H9 (cell line): ENCODE measurements at regions not wholly inside any gene's neighbourhood (a gene's known extent, or its start where the extent isn't known, plus 50 kb on each side); places are given as distances from the start of the nearest gene placed in this dataset.

Experiments
- DNase-seq: peaks from one replicate; pipeline ENCODE4 v3.0.0-alpha.2; 2017
- H2AFZ ChIP-seq: one replicate; pipeline ENCODE4 v1.6.1; 2013; ENCODE audit warnings: mild to moderate bottlenecking, low read length, control low read depth, moderate library complexity
- H2AK5ac ChIP-seq: 2 replicates; pipeline ENCODE4 v1.6.1; 2013; ENCODE audit warnings: low read length, control low read depth, mixed read lengths; ENCODE audit not compliant: insufficient read length
- H2BK120ac ChIP-seq: one replicate; pipeline ENCODE4 v1.6.1; 2013; ENCODE audit warnings: low read depth, mild to moderate bottlenecking, low read length, control low read depth, inconsistent platforms; ENCODE audit not compliant: poor library complexity, severe bottlenecking
- H2BK12ac ChIP-seq: 2 replicates; pipeline ENCODE4 v1.6.1; 2013; ENCODE audit warnings: low read length, control low read depth, mixed read lengths, low read depth; ENCODE audit not compliant: insufficient read length
- H2BK15ac ChIP-seq: 2 replicates; pipeline ENCODE4 v1.6.1; 2013; ENCODE audit warnings: low read depth, low read length, control low read depth
- H2BK20ac ChIP-seq: one replicate; pipeline ENCODE4 v1.6.1; 2013; ENCODE audit warnings: low read depth, mild to moderate bottlenecking, low read length, control low read depth, inconsistent platforms; ENCODE audit not compliant: poor library complexity, severe bottlenecking
- H2BK5ac ChIP-seq: 2 replicates; pipeline ENCODE4 v1.6.1; 2013; ENCODE audit warnings: low read length, control low read depth, mixed read lengths; ENCODE audit not compliant: insufficient read length
- H3K14ac ChIP-seq: 2 replicates; pipeline ENCODE4 v1.6.1; 2013; ENCODE audit warnings: low read length, control low read depth; ENCODE audit not compliant: insufficient read depth
- H3K18ac ChIP-seq: 2 replicates; pipeline ENCODE4 v1.6.1; 2013; ENCODE audit warnings: low read depth, mild to moderate bottlenecking, mixed read lengths, low read length, control low read depth; ENCODE audit not compliant: insufficient read length
- H3K23ac ChIP-seq: 2 replicates; pipeline ENCODE4 v1.6.1; 2013; ENCODE audit warnings: low read length, control low read depth, mixed read lengths, low read depth; ENCODE audit not compliant: insufficient read length
- H3K23me2 ChIP-seq: 2 replicates; pipeline ENCODE4 v1.6.1; 2013; ENCODE audit warnings: low read depth, mild to moderate bottlenecking, mixed read lengths, low read length, control low read depth; ENCODE audit not compliant: insufficient read length, poor library complexity, severe bottlenecking
- H3K27ac ChIP-seq: 2 replicates; pipeline ENCODE4 v1.5.1; 2013; ENCODE audit warnings: low read length, control low read depth, mixed read lengths, low read depth; ENCODE audit not compliant: insufficient read length
- H3K27me3 ChIP-seq: 2 replicates; pipeline ENCODE4 v1.6.1; 2013; ENCODE audit warnings: low read length, control low read depth, inconsistent platforms; ENCODE audit not compliant: insufficient read depth
- H3K4ac ChIP-seq: 2 replicates; pipeline ENCODE4 v1.6.1; 2013; ENCODE audit warnings: low read depth, mild to moderate bottlenecking, control low read depth, inconsistent platforms, low read length, moderate library complexity
- H3K4me1 ChIP-seq: 2 replicates; pipeline ENCODE4 v1.6.1; 2013; ENCODE audit warnings: low read length, control low read depth, inconsistent platforms; ENCODE audit not compliant: insufficient read depth
- H3K4me2 ChIP-seq: 2 replicates; pipeline ENCODE4 v1.6.1; 2013; ENCODE audit warnings: low read length, control low read depth, mixed read lengths; ENCODE audit not compliant: insufficient read length, insufficient read depth
- H3K56ac ChIP-seq: 2 replicates; pipeline ENCODE4 v1.6.1; 2013; ENCODE audit warnings: low read depth, mild to moderate bottlenecking, mixed read lengths, low read length, control low read depth; ENCODE audit not compliant: insufficient read length
- H3K79me1 ChIP-seq: 2 replicates; pipeline ENCODE4 v1.6.1; 2013; ENCODE audit warnings: low read depth, mild to moderate bottlenecking, moderate library complexity, low read length, control low read depth, inconsistent platforms; ENCODE audit not compliant: insufficient read depth, poor library complexity, severe bottlenecking
- H3K79me2 ChIP-seq: 2 replicates; pipeline ENCODE4 v1.6.1; 2013; ENCODE audit warnings: low read length, control low read depth, inconsistent platforms; ENCODE audit not compliant: insufficient read depth
- H3K9ac ChIP-seq: 2 replicates; pipeline ENCODE4 v1.6.1; 2013; ENCODE audit warnings: low read length, control low read depth, mixed read lengths; ENCODE audit not compliant: insufficient read length; ENCODE audit errors: extremely low read depth
- H3K9me3 ChIP-seq: one replicate; pipeline ENCODE4 v1.6.1; 2013; ENCODE audit warnings: low read depth, low read length, inconsistent platforms; ENCODE audit not compliant: control insufficient read depth
- H3T11ph ChIP-seq: one replicate; pipeline ENCODE4 v1.6.1; 2013; ENCODE audit warnings: mild to moderate bottlenecking, low read length, control low read depth, inconsistent platforms
- H4K20me1 ChIP-seq: one replicate; pipeline ENCODE4 v1.6.1; 2013; ENCODE audit not compliant: control insufficient read depth, insufficient read length, insufficient read depth
- H4K5ac ChIP-seq: 2 replicates; pipeline ENCODE4 v1.6.1; 2013; ENCODE audit warnings: low read depth, mild to moderate bottlenecking, mixed read lengths, low read length, control low read depth; ENCODE audit not compliant: insufficient read length
- H4K8ac ChIP-seq: replicated peaks from 2 replicates; pipeline ENCODE4 v1.6.1; 2013; ENCODE audit warnings: low read length, control low read depth, mixed read lengths, low read depth; ENCODE audit not compliant: insufficient read length
- H4K91ac ChIP-seq: 2 replicates; pipeline ENCODE4 v1.6.1; 2013; ENCODE audit warnings: low read depth, mild to moderate bottlenecking, moderate library complexity, mixed read lengths, low read length, control low read depth; ENCODE audit not compliant: insufficient read length
- H3K27ac Mint-ChIP-seq, 3 experiments: 2 replicates in 2 of 3; 3 replicates in 1 of 3; pipeline ENCODE4 v1.8.0; 2020 to 2021; ENCODE audit warnings: mixed read lengths in 3 of 3, mild to moderate bottlenecking in 1 of 3, moderate library complexity in 1 of 3
- H3K27me3 Mint-ChIP-seq: 2 replicates; pipeline ENCODE4 v1.8.0; 2021; ENCODE audit warnings: low read depth, mild to moderate bottlenecking, moderate library complexity, mixed read lengths
- H3K36me3 Mint-ChIP-seq, 3 experiments: 2 replicates in 2 of 3; 3 replicates in 1 of 3; pipeline ENCODE4 v1.8.0; 2020 to 2021; ENCODE audit warnings: low read depth in 3 of 3, mixed read lengths in 3 of 3; ENCODE audit not compliant: insufficient read depth in 1 of 3
- H3K4me1 Mint-ChIP-seq, 2 experiments: 2 replicates each; pipeline ENCODE4 v1.8.0; 2020; ENCODE audit warnings: mixed read lengths in 2 of 2
- H3K4me3 Mint-ChIP-seq, 2 experiments: 2 replicates in 1 of 2; 3 replicates in 1 of 2; pipeline ENCODE4 v1.8.0; 2020 to 2021; ENCODE audit warnings: mild to moderate bottlenecking in 2 of 2, mixed read lengths in 2 of 2, moderate library complexity in 1 of 2
- H3K9me3 Mint-ChIP-seq, 2 experiments: 2 replicates in 1 of 2; 3 replicates in 1 of 2; pipeline ENCODE4 v1.8.0; 2020; ENCODE audit warnings: mild to moderate bottlenecking in 2 of 2, mixed read lengths in 2 of 2, moderate library complexity in 1 of 2
- WGBS: extraction: QIAGEN DNeasy Blood & Tissue Kit; methylation state at CpG from one replicate; pipeline ENCODE4 v1.1.7; 2013; ENCODE audit warnings: missing lambda C conversion rate, low lambda C conversion rate, mixed read lengths; ENCODE audit not compliant: insufficient read length; ENCODE audit errors: extremely low coverage; 5-methylcytosine and 5-hydroxymethylcytosine counted together
- TF ChIP-seq, protein P1 (sequence below): fragments of 200-600 bp; sonication (generic); conservative IDR thresholded peaks from 3 replicates; pipeline ENCODE4 v1.8.0; 2021; ENCODE audit warnings: antibody characterized with exemption, mild to moderate bottlenecking

- H3K56ac ChIP-seq: no peak overlapping the region
- H3K18ac ChIP-seq: no peak overlapping the region
- Mint-ChIP-seq H3K4me1 (no peaks in the 10 kb centered on the region), H3K4me3 (no peak overlapping the region), H3K27ac (no peak overlapping the region), H3K36me3 (peaks cover 13 to 23% (median 20%) of the 10 kb centered on the region in 3 experiments), H3K27me3 (peaks cover 4% of the 10 kb centered on the region), H3K9me3 (peaks cover 42 to 45% of the 10 kb centered on the region in 2 experiments)
- WGBS: no CpG with 5 or more reads among the region's 4 CpGs
- H3K4ac ChIP-seq: no peak overlapping the region
- H4K20me1 ChIP-seq: no peaks in the 10 kb centered on the region
- no peak overlapping the region for H3K27ac ChIP-seq
- no peak overlapping the region for H3K9ac ChIP-seq
- H3K27me3 ChIP-seq: no peaks in the 10 kb centered on the region
- H2AK5ac ChIP-seq: no peak overlapping the region
- no peak overlapping the region for H4K5ac ChIP-seq
- no peaks in the 10 kb centered on the region for H3K23me2 ChIP-seq
- H3K79me2 ChIP-seq: no peaks in the 10 kb centered on the region
- H3K14ac ChIP-seq: no peak overlapping the region
- H3T11ph ChIP-seq: no peak overlapping the region
- no peak overlapping the region for H4K91ac ChIP-seq
- no peaks in the 10 kb centered on the region for H3K79me1 ChIP-seq
- H2BK20ac ChIP-seq: no peak overlapping the region
- no peak overlapping the region for H3K23ac ChIP-seq
- H2BK120ac ChIP-seq: no peak overlapping the region
- H2BK5ac ChIP-seq: no peak overlapping the region
- no peak overlapping the region for H3K4me2 ChIP-seq
- no peak overlapping the region for H4K8ac ChIP-seq
- H2AFZ ChIP-seq: no peak overlapping the region
- no peak overlapping the region for H2BK15ac ChIP-seq
- no peaks in the 10 kb centered on the region for H3K4me1 ChIP-seq
- H2BK12ac ChIP-seq: no peak overlapping the region
- H3K9me3 ChIP-seq: peaks cover 25% of the 10 kb centered on the region
- DNase-seq: no peak
- TF ChIP-seq, protein P1, sequence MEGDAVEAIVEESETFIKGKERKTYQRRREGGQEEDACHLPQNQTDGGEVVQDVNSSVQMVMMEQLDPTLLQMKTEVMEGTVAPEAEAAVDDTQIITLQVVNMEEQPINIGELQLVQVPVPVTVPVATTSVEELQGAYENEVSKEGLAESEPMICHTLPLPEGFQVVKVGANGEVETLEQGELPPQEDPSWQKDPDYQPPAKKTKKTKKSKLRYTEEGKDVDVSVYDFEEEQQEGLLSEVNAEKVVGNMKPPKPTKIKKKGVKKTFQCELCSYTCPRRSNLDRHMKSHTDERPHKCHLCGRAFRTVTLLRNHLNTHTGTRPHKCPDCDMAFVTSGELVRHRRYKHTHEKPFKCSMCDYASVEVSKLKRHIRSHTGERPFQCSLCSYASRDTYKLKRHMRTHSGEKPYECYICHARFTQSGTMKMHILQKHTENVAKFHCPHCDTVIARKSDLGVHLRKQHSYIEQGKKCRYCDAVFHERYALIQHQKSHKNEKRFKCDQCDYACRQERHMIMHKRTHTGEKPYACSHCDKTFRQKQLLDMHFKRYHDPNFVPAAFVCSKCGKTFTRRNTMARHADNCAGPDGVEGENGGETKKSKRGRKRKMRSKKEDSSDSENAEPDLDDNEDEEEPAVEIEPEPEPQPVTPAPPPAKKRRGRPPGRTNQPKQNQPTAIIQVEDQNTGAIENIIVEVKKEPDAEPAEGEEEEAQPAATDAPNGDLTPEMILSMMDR: no peak
Measured at GRCh38 chr20:24897974-24898373, 51.1 kb upstream of the CST7 start.
